ENCODE measurements at regions not wholly inside any gene's neighbourhood (a gene's known extent, or its start where the extent isn't known, plus 50 kb on each side); places are given as distances from the start of the nearest gene placed in this dataset.

DNA sequence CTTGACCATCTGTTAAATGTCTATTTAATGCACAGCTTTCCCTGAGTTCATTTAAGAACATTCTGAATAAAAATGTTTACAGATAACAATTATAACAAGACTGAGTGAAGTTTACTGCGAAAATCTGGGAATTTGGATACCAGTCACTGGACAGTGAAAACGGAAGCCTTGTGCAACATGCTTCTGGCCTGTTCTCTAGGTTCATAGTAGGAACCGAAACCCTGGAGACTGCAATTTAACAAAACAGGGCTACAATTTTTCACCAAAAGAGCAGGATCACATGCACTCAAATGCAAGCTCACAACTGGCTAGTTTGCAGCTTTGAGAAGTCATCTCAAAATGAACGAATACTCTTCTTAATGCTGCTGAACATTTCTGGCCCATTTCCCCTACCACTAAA, 435.9 kb downstream of the NR2F2 start:
- no peak for DNase-seq (ENCODE audit: extremely low spot score, insufficient read length, low read depth)
- no peak for FAIRE-seq

DNA sequence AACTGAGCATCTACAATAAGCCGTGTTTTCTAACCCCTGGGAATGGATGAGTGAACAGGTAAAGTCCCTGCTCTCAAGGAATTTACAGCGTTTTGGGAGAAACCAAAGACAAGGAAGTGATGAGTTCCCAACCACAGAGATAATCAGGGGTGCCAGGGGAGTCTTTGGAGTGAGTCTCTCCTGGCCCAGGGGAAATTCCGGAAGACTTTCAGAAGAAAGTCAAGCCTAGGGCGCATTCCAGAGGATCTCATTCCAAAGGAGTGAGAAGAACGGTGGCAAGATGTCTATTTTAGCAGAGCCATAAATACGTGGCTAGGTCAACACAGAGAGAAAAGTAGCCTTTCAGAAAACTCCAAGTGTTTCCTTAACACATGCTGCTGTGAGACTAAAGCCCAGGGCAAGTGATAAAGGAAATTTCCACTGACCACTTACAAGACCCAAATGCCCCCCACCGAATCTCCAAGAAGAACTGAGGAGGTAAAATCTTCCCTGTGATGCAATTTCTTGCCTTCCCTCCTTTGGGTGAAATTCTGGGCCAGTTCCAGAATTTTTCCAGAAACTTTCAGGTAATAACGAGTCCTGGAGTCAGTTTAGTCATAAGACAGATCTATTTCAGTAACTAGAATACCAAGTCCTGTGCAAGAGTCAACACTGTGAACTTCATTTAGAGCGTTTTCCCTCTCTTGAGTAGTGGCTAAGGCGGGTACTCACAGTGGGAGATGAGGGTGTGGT, 437.4 kb downstream of the NR2F2 start:
- FAIRE-seq (no peak), DNase-seq (ENCODE audit: extremely low spot score, insufficient read length, low read depth) (no peak)

DNA sequence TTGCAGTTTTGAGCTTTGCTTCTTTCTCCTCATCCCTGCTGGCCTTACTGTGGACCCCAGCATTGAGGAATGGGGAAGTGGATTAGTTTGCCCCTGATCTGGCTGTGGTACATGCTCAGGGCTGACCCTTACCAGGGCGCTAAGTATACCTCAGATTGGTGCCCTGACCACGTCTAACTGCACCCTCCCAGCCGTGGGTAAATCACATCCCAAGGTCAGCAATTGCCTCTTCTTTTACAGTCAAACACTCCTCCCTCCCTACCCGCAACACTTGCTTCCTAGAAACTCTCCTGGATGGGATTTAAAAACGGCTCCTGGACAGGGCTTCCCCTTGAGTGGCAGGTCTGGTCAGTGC, 437.9 kb downstream of the NR2F2 start:
- FAIRE-seq = no peak

DNA sequence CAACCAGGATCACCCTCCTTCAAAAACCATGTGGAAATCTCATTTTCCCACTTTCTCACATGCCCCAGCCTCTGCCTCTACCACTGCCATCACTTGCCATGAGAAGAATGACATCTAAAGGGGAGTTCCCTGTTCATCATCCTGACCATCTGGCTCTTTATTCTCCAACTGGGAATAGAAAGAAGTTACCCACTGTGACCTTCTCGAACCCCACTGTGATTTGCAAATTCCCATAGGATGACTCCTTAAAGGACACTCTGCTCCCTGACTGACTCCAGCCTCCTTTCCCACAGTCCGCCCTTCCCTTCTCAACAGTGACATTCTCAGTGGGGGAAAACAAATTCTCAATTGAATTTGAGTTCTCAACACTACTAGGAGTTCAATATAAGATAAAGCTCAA, 440.5 kb downstream of the NR2F2 start:
- FAIRE-seq = no peak

More for the DNA sequence above, 437.9 kb downstream of the NR2F2 start:
- no peak for DNase-seq (ENCODE audit: extremely low spot score, insufficient read length, low read depth)

DNA sequence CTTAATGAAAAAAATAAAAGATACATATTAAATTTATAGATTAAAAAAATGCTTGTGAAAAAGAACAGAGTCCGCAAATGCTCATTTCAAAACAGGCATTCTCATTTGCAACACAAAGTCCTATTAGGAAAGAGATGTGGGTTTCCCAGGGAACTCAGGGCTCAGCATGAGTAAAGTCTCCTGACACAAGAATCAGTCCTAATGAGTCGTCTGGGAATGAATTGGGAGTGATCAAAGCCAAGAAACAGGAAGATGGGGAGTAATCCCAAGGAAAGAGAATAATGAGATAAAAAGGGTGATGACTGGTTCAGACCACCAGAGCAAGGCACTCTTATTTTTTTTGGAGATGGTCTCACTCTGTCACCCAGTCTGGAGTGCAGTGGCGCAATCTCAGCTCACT, 443.7 kb downstream of the NR2F2 start:
- FAIRE-seq (no peak), DNase-seq (ENCODE audit: extremely low spot score, insufficient read length, low read depth) (no peak)

More for the DNA sequence above, 440.5 kb downstream of the NR2F2 start:
- no peak for DNase-seq (ENCODE audit: extremely low spot score, insufficient read length, low read depth)

DNA sequence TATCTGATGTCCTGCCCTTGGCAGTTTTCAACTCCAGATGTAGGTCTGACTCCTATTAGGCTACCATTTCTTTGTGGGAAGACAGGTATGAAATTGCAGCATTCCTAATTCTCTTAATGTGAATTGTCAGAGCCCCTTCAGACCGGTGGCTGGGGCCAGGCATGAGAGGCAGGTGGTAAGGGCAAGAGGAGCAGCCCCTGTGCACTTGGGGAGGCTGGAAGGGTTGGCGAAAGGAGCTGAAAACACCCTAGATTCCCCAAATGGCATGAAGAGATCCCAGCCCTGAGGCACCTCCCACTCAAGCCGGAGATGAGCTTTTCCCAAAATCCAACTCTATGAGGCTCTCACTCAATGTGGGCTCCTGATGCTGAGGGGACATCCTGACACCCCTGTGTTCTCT, 453.2 kb downstream of the NR2F2 start:
- FAIRE-seq (no peak), DNase-seq (ENCODE audit: extremely low spot score, insufficient read length, low read depth) (no peak)

DNA sequence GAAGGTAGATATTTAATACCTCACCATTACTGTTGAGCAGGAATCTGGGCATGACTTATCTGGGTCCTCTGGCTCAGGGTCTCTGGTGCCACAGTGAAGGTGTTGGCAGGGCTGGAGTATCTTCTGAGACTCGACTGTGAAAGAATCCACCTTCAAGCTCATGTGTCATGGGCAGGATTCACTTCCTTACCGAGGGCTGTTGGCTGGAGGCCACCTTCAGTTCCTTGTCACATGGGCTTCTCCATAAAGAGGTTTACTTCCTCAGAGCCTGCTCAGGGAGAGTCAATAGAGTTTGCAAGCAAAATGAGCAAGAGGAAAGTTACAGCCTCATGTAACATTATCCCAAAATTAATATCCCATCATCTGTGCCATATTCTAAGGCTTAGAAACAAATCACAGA, 459.5 kb downstream of the NR2F2 start:
- no peak for DNase-seq (ENCODE audit: extremely low spot score, insufficient read length, low read depth)
- FAIRE-seq = no peak

DNA sequence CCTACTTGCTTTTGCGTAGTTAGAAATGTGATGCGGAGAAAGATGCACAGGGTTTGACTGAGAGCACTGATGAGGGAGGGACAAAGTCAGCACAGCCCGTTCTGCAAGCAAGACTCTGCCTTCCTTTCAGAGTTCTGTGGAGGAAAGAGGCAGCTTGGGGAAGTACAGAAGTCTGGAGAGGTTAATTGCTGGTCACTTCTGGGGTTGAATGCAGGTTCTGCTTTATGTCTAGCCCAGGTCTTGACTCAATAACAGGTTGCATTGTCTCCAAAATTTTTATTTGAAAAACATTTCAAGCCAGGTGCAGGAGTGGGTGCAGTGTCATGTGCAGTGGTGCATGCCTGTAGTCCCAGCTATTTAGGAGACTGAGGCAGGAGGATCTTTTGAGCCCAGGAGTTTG, 461.7 kb downstream of the NR2F2 start:
- no peak for FAIRE-seq
- DNase-seq (ENCODE audit: extremely low spot score, insufficient read length, low read depth) = no peak

DNA sequence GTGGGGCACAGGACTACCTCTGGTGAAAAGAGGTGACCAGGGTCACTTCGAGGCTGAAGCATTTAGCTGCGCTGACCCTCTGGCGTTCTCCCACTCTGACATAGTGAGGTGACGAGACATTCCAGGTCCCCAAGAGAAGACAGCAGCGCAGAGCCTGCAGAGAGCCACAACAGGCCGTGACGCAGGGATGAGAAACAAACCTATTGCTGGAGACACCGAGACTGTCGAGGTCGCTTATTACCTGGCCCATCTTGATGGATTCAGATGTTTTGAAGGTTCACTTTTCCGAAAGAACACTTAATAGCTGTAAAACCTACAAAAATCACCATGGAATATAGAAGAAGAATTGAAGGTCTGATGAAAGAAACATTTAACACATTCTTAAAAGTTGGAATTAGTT, 466.3 kb downstream of the NR2F2 start:
- FAIRE-seq (no peak), DNase-seq (ENCODE audit: extremely low spot score, insufficient read length, low read depth) (no peak)

DNA sequence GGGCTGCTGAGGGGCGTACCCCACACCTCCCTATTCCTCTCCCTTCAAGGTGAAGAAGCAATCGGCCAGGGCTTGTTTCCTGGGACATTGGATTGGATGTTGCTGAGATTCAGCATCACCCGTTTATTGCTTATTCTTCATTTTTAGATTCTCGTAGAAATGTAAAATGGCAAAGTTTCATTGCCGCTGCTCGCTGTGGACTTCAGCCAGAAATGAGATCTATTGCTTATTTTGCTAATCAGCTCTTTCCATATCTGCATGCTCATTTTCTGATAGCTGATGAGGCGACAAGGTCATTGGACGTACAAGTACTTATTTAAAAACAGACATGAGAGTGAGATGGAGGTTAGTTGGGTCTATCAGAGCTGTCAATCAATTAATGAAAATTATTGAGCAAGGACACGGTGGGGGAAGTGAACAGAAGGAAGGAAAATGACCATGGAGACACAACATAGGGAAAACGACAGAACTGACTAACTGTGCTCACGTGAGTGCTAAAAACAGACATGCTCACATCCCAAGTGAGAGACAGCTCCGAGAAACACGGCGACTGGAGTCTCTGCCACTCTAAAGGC, 471.2 kb downstream of the NR2F2 start:
- DNase-seq (ENCODE audit: extremely low spot score, insufficient read length, low read depth) (no peak), FAIRE-seq (no peak)

DNA sequence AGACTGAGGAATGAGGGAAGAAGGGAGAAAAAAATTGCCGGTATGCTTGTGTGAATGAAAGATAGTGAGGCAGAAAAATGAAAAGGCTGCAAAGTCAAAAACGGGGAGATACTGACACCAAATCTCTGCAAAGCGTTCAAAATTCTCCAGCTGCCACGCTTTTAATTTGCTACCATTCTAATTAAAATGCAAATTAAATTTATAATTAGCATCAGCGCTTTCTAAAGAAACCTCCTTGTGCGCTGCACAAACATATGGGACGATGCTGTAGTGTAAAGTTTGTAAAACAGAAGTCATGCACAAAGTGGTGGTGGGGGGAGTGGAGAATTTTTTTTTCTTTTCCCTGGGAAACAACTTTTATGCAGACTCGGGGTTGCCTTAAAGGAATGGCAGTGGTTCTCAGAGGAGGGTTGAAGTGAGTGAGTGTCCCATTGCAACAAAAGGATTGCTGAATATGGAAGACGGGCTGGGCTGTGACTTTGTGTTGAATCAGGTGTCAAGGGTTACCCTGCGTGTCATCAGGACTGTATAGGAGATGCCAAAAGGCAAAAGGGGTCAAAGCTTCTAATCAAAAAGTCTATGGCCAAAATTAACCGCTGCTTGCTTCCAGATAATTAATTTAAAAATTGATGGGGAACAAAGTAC, 472.2 kb downstream of the NR2F2 start:
- FAIRE-seq (no peak), DNase-seq (ENCODE audit: extremely low spot score, insufficient read length, low read depth) (no peak)

DNA sequence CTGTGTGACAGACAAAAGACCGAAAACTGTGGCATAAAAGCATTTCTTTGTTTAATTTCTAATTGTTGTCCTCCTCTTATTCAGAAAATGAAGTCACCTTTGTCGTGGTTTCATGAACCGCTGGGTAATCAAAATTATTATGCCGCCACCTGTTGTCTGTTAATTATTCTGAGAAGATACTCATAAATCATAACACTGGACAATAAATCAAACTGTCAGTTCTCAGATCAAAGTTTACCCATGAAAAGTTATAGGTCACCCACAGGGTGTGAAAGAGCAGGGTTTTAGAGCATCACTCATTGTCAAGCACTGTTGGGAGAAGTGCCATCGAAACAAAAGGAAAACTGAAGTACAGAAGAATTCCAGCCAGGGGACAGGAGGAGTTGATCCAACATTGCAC, 474.3 kb downstream of the NR2F2 start:
- DNase-seq (ENCODE audit: extremely low spot score, insufficient read length, low read depth) (no peak), FAIRE-seq (no peak)

DNA sequence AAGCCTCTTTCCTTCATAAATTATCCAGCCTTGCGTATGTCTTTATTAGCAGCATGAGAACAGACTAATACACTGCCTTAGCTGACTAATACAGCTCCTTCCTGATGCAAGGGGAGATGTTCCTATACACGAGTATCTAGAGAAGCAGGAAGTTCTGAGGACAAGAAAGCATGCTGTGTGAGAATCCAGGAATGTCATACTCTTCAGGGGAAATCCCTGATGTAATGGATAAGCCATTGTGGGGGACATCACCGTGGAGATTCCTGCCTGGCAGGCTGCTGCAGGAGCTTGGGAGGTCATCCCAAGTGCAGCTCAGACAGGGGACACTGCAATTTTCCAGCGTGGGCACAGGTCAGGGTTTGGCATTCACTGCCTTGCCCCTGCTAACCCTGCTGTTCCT, 476.9 kb downstream of the NR2F2 start:
- no peak for DNase-seq (ENCODE audit: extremely low spot score, insufficient read length, low read depth)
- FAIRE-seq = no peak

DNA sequence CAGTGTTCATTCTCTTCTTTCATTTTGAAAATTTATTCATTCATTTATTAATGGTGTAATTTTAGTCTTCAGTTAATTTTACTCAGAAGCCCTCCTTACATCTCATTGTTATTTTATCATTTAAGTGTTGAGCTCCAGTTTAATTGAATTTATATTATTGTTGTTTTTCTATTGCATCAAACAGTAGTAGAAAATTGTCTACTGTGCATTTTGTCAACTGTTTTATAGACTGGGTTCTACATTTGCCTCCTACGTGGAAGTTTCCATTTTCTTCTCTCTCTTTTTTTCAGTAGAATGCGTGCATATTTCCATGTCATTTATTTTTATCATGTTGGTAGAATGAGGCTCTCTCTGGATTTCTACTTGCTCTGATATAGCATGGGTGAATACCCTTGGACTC, 487.4 kb downstream of the NR2F2 start:
- FAIRE-seq = no peak
- no peak for DNase-seq (ENCODE audit: extremely low spot score, insufficient read length, low read depth)

DNA sequence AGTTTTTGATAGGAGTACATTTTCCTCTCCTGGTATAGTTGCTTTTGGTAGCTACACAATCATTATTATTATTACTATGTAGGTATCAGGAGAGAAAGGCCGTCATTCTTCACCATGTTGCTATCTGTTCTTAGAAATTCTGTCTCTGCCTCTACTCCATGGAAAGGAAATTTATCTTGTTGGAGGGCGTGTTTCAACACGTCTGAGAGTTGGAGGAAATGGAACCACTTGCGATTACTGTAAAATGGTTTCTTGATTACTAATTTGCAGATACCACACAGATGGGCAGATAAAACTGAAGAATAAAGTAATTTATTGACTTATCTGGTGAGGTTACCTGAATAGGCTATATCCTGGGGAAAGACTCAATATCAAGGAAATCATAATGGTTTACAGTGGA, 488.4 kb downstream of the NR2F2 start:
- no peak for DNase-seq (ENCODE audit: extremely low spot score, insufficient read length, low read depth)
- no peak for FAIRE-seq

DNA sequence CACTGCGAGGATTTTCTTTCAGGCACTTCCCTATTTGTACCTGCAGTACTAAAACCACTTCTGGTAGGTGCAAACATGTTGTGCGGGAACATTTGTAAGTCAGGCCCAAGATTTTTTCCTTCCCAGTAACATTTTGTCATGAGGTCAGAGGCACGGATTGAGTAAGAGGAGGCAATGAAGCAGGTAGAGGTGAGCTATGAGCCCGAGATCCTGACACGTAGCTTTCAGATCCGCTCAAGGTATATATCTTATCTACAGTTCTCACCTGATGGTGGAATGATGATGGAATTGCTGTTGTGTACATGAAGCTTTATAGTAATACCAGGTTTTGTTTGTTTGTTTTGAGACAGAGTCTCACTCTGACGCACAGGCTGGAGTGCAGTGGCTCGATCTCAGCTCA, 497.5 kb downstream of the NR2F2 start:
- no peak for FAIRE-seq

DNA sequence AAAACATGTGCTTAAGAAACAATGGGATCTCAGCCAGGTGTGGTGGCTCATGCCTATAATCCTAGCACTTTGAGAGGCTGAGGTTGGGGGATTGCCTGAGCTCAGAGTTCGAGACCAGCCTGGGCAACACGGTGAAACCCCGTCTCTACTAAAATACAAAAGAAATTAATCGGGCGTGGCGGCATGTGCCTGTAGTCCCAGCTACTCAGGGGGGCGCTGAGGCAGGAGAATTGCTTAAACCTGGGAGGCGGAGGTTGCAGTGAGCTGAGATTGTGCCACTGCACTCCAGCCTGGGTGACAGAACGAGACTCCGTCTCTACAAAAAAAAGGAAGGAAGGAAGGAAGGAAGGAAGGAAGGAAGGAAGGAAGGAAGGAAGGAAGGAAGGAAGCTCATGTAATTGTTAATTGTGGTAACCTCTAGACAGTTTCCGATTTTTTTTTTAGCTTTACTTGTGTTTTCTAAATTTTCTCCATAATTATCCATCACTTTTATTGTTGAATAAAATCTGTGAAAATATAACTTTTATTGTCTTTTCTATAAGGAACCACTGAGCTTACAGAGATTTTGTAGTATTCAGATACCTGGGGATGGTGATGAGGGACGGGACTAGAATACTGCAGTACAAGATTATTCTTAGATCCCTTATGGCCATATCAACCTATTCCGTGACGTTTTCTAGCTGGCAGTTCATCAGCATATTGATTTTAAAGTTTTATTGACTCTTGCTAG, 506.9 kb downstream of the NR2F2 start:
- FAIRE-seq (no peak), DNase-seq (ENCODE audit: extremely low spot score, insufficient read length, low read depth) (no peak)

More for the DNA sequence above, 497.5 kb downstream of the NR2F2 start:
- no peak for DNase-seq (ENCODE audit: extremely low spot score, insufficient read length, low read depth)

DNA sequence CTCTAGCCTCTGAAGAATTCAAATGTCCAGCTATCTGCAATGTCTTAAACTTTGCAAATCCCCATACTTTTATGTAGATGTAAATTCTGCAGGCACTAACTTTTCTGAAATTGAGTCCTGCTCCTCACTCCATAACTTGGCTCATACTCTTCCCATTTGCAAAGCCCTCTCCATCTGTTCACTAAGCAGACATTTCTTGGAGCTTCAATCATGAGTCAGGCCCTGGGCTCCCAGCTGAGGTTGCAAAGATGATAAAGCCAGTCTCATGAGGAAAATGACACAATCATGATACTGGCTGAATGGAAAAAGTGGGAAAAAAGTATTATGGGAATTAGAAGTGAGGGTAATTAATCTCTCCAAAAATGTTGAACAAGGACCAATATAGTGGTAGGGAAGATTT, 507.6 kb downstream of the NR2F2 start:
- FAIRE-seq (no peak), DNase-seq (ENCODE audit: extremely low spot score, insufficient read length, low read depth) (no peak)

DNA sequence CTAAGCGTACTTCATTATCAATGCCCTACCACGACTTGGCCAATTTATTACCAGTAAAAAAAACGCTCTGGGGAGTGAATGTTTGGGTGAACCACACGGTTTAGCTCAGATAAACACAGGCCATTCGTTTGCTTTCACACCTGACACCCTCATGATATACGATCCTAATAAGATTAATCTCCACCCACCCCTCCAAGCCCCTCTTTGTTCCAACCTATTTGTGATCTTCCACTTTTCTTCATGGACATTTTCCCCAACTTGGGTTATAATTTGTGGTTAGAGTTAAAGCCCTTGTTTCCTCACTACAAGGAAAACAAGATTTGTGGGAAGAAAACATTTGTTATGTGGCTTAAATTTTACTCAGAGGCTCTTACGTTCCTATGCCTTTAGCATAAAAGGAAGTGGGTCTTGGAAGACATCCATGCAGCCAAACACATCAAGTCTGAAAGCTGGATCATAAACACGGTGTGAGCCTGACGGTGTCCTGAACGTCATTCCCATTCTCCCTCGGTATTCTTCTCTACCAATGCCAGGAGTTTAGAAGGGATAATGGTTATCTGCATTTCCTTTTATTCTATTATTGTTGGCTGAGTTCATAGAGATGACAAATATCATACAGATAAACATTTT, 518.9 kb downstream of the NR2F2 start:
- no peak for DNase-seq (ENCODE audit: extremely low spot score, insufficient read length, low read depth)
- no peak for FAIRE-seq

DNA sequence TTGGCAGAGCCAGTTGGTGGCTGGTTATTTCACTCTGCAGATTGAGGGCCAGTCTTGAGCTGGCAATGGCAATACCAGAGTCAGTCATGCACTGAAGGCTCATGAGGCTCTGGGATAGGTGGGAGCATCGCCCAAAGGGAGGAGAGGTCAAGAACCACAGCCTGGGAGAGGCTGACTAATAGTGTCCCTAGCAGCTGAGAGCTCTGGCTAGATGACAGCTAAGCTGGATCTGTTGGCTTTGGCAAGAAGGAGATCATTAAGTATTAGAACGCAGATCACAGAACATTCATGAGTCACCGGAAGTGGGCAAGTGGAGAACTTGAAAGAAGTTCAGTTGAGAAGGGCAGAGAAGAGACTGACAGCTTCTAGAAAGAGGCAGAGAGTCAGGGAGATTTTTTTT, 521.1 kb downstream of the NR2F2 start:
- no peak for DNase-seq (ENCODE audit: extremely low spot score, insufficient read length, low read depth)
- FAIRE-seq = no peak

DNA sequence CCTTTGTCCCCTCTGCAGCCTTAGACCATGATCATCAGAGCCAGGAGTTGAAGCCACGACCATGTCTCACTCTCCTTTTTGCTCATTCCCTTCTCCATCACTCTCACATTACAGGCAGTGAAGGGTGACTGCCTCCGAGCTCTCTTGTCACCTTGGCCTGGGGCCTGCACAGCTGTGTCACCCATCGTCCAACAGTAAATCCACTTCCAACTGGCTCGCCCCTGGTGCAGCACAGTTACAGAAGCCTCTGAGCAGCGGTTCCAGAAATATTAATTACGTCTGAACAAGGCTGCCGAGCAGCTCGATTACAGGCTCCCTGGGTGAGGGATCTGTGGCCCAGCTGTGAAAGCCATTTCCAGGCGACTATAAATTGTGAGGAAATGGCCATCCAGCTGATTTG, 528.2 kb downstream of the NR2F2 start:
- FAIRE-seq = no peak
- no peak for DNase-seq (ENCODE audit: extremely low spot score, insufficient read length, low read depth)
